Bone marrow (tissue), 2 donors: ENCODE measurements at regions not wholly inside any gene's neighbourhood (a gene's known extent, or its start where the extent isn't known, plus 50 kb on each side); places are given as distances from the start of the nearest gene placed in this dataset.
"Not testable (repeated sequence)": the region's sequence is repeated elsewhere in the genome, so short reads cannot be mapped to it uniquely, and the experiment has no call there.

Source experiments
- DNase-seq, 2 donors: peaks; one replicate each; lab custom pipeline; 2025; lab: John Stamatoyannopoulos, UW

DNA sequence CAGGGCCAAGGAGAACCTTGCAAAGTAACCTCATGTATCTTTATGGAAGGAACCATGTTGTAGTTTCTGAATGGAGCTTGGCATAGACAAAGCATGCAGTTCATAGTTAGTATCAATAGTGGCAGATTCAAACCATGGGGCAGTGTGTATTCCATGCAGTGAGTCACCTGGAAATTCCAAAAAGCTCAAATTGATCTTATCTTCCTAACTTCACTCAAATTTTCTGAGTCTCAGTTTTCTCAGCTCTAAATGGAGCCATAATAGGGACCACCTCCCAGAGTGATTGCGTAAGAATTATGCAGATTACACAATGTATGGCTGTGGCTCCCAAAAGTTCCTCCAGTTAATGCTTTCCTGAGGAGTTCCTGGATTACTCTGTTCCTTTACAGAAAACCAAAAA is 549.9 kb upstream of the KLF4 start:
- no peak for DNase-seq

DNA sequence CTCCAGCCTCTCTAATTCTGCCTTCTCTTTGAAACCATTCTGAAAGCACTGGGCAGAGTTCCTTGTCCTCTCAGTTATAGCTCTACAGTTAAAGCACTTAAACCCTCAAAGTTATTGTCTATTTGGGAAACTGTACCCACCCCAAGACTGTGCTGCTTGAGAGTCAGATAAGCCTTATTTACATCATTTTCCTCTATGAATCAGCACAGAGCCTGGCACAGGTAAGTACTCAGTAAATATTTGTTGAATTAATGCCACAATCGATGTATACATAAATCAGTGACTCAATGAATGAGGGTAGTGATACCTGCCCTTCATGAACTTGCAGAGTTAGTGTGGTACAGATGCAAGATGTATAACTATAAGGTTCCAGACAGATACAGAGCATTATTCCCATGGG is 549.4 kb upstream of the KLF4 start:
- DNase-seq, result no peak

DNA sequence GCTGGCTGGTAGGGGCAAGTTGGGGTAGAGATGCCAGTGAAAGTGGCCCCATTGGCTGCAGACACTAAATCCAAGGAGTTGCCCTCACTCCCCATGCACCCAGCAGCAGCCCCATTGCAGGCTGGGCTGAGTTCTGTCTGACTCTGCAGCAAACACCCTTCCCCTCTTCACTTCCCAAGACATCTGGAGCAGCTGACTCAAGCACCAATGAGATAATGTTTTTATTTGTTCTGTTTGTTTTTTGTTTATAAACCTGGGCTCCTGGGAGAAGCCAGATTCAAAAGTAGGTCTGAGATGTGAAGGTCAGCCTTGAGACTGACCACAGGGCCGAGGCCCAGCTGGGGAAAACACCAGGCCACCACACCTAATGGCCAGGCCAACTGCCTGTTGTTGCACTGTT is 545.9 kb upstream of the KLF4 start:
- no peak for DNase-seq

DNA sequence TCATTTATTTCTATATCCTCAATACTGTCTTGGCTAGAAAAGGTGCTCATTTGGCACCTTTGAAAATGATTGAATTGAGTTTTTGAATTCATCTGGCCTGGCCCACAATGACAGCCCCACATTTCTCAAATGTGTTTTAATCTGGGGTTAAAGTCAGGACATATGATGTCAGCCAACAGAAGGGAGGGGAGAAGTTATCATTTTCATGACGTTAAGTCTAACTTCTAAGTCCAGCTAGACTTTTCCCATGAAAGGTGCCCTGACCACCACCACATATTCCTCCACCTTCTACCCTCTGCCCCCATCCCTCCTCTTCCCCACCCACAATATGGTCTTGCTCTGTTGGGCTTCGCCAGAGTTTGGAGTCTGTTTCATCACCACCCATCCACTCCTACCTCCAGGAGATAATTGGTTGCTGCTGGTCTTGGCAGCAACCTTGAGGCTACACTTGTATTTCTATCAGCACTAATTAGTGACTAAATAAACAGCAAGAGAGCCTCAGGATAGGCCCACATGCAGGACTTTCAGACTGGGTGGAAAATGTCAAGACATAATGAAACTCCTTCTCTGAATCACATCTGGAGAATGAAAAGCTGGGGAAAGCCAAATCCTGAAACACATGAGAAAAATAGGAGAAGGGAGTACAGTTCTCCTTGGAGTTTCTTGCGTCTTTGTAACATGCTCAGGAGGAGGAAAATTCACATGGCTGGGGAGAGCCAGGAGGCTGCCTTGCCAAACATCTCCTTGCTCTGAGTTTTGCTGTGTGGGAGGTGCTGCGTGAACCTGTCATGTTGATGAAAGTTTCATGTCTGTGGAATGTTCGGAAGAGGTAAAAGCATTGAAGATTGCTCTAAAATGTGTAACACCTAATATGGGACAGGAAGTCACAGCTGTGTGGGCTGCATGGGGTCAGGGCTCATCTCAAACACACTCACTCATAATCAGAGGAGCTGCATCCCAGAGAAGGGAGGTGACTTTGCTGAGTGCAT is 544.7 kb upstream of the KLF4 start:
- no peak for DNase-seq

DNA sequence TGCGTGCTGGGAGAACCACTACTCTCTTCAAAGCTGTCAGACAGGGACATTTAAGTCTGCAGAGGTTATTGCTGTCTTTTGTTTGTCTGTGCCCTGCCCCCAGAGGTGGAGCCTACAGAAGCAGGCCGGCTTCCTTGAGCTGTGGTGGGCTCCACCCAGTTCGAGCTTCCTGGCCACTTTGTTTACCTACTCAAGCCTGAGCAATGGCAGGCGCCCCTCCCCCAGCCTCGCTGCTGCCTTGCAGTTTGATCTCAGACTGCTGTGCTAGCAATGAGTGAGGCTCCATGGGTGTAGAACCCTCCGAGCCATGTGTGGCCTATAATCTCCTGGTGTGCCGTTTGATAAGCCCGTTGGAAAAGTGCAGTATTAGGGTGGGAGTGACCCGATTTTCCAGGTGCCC is 542.5 kb upstream of the KLF4 start:
- not testable (repeated sequence) for DNase-seq

DNA sequence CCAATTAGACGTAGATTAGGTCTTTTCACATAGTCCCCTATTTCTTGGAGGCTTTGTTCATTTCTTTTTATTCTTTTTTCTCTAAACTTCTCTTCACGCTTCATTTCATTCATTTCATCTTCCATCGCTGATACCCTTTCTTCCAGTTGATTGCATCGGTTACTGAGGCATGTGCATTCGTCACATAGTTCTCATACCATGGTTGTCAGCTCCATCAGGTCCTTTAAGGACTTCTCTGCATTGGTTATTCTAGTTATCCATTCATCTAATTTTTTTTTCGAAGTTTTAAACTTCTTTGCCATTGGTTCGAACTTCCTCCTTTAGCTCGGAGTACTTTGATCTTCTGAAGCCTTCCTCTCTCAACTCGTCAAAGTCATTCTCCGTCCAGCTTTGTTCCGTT is 541.7 kb upstream of the KLF4 start:
- not testable (repeated sequence) for DNase-seq

DNA sequence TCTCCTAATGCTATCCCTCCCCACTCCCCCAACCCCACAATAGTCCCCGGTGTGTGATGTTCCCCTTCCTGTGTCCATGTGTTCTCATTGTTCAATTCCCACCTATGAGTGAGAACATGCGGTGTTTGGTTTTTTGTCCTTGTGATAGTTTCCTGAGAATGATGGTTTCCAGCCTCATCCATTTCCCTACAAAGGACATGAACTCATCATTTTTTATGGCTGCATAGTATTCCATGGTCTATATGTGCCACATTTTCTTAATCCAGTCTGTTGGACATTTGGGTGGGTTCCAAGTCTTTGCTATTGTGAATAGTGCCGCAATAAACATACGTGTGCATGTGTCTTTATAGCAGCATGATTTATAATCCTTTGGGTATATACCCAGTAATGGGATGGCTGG is 537.1 kb upstream of the KLF4 start:
- not testable (repeated sequence) for DNase-seq

DNA sequence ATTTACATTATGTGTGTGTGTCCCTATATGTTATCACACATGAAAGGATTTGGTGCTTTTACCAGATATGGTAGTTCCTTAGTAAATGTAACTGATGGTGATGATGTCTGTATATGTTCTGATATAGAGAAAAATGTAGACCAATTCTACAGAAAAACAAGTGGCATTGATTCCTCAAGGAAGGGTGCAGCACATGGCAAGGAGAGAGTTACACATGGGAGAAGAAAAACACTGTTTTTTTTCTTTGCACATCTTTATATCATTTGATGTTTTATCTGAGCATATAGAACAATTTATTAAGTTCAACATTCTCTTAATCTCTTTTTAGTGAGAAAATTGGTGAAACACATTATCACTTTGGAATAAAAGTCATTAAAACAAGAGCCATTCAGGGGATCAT is 535.0 kb upstream of the KLF4 start:
- DNase-seq, result no peak

DNA sequence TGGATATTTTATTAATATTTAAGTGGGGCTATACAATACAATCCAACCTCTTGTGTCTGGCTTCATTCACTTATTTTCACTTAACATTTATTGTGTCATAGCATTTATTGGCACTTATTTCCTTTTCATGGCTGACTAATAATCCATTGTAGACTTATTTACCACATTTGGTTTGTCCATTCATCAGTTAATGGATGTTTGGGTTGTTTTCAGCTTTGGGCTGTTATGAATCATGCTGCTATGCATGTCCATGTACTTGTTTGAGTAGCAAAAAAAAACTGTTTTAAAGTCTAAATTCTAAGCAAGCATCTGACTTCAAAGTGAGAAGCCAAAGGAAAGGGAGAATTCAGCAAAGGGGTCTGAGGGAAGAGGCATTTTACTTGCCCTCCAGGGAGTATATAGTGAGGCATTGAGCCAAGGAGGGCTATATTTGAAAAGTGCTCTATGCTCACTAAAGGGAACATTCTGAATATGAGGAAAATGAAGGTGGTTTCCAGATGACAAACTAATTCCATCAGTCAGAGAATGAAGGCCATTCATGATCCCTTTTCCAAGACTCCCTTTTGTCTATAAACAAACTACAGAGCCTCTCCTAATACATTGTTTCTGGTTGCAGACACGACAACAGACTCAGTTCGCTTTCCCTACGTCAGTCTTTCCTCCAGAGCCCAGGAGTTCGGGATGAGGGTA is 532.8 kb upstream of the KLF4 start:
- no peak for DNase-seq

DNA sequence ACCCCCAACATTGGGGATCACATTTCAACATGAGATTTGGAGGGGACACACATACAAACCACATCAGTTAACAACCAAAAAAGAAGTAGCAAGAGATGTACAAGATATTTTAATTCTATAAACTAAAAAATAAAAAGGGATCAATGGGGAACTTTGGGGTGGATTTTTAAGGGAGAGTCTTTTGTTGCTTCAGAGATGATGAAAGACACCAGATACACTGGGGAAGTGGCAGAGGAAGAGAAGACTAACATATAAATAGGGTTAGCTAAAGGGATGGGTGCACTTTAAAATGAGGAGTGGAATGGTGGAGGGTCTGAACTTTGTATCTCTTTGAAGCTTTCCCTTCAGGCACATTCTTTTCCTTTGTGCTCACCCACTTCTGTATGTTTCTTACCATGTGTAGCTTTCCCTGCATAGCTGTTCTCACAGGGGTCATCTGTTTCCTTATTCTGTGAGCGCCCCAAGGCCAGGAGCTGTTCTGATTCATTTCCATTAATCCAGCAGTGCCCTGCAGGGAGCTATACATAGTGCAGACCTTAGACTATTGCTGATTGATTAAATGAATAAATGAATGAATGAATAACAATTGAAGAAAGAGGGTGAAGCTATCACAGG is 531.6 kb upstream of the KLF4 start:
- no peak for DNase-seq

DNA sequence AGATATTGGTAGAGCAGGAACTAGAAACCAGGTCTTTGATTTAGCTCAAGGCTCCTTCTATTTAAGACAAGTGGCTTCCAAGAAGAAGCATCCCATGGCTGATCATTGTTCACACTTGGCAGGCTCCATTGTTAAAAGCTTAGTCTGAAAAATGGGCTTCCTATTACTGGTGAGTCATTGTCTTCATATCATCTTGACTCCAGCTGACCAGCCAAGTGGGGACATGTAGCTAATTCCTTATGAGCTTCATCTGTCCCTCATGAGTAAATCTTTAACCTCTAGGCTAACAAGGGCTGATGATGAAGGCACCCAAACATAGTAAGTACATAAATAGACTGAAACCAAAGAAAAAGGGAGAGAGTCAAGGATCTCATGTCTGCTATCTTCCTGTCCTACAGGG is 530.3 kb upstream of the KLF4 start:
- DNase-seq, result no peak

DNA sequence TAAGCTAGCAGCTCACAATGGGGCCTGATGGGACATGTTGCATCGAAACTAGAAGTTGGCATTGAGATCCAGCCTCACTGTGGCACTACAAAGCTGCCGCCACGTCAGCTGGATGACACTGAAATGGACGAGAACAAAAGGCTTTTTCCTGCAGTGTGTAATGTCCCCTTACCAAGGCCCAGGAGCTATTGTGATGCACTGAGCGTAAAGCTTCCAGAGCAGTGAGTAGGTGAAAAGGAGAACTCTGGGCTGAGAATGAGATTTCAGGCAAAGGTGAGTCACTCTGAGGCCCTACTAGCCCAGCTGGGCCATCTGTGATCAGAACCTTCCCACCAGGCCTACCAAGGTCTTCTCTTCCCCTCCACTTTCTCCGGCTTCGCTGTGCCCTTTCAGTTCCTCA is 528.1 kb upstream of the KLF4 start:
- no peak for DNase-seq

DNA sequence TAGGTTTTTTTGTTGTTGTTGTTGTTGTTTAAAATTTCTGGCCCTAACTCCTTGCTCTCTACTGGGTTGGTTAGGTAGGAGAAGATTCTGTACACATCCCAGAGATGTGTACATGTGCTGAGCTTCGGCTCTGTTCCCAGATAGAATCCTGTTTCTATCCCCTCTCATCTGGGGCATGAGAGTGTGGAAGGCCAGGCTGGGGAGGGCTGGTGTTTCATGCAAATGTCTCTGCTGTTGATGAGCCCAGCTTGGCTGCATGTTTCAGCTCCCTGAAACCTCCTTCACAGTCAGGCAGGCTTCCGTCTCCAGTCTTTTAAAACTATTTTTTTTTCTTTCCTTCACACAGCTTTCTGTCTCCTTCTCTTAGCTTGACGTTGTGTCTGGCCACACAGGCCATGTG is 526.9 kb upstream of the KLF4 start:
- DNase-seq, result no peak

DNA sequence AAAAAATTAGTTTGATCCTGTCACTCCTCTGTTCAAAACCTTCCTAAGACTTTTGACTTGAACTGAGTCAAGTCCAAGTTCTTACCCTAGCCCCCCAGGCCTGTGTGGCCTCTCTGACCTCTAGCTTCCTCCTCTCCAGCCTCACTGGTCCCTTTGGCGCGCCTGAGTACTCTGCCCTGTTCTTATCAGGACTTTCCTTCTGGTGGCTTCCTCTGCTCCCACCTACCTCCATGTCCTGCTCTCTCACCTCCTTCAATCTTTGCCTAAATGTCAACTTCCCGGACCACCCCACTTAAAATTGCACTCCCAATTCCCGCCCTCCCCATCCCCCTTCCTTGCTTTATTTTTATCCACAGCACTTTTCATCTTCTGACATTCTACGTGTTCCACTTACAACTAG is 526.1 kb upstream of the KLF4 start:
- no peak for DNase-seq

DNA sequence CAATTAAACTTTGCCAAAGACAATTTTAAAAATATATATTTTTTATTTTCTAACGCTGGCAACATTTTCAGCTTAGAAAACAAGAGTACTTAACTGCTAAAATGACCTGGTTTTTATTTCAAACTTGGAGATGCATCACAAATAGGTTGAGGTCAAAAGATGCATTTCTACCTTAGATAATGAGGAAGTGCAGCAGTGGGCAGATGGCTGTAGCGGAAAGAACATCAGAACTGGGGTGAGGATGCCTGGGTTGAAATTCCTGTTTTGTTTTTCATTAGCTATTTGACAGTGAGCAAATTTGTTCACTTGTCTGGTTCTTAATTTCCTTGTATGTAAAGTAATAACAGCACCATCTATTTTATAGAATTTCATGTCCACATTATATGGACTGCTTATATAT is 524.8 kb upstream of the KLF4 start:
- DNase-seq, result no peak

DNA sequence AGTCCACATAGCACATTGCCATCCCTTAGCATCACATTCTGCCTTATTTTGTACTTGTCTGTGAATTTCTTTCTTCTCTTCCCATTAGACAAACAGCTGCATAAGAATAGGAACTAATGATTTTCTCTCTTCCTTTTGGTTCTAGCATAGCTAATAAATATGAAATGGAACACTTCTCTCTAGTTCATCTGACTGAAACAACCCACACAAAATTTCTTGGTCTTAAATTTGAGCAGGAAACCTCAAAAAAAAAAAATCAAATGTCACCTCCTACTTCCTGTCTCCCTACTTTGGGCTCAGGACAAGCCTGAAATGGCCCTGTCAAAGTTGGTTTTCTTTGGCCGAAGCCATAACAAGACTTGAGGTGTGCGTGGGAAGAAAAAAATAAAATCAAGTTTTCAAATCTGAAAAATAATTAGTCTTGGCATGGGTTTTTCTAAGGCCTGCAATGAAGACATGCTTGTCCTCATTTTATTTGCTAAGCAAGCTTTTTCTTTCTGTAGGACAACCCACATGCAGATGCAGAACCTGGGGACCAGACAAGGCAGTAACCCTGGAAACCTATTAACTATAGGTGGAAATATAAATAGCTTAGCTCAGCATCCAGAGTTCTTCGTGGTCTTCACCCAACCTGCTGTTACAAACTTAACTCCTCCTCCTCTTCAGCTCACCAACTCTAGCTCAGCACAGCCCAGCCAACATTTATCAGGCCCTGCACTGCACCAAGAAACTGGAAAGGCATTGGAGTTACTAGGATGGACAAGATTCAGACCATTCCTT is 523.5 kb upstream of the KLF4 start:
- no peak for DNase-seq

DNA sequence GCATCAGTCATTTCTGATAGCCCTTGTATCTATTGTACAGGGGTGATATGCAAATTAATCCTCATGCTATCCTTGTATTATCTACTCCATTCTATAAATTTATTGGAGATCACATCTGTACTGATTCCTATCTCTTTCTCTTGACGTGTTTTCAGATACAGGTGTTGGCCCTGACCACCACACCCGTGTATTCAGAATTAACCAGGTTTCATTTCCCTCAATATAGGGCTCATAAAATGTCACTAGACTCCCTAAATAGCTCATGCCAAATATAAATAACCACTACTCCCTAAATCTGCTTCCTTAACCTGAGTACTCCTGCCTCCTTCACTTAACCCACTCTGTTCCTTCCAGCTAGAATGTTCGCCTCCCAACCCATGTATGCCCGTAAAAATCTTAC is 522.8 kb upstream of the KLF4 start:
- DNase-seq, result no peak

DNA sequence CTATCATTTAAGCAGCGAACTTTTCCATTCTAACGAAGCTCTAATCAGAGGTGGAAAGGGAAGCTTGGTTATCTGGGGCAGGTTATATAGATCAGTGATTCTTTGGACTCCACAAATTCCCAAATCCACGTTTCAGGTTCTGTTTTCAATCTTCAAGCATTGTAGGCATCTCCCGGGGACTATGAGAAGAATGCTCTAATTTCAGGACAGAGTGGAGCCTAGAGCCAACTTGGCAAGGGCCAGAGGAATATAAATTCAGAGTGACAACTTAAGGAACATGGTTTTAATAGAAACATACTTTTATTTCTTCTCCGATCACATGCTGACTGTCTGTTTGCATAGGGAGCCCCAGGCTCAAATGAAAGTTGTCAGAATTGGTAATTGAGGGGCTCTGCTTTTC is 514.0 kb upstream of the KLF4 start:
- no peak for DNase-seq

DNA sequence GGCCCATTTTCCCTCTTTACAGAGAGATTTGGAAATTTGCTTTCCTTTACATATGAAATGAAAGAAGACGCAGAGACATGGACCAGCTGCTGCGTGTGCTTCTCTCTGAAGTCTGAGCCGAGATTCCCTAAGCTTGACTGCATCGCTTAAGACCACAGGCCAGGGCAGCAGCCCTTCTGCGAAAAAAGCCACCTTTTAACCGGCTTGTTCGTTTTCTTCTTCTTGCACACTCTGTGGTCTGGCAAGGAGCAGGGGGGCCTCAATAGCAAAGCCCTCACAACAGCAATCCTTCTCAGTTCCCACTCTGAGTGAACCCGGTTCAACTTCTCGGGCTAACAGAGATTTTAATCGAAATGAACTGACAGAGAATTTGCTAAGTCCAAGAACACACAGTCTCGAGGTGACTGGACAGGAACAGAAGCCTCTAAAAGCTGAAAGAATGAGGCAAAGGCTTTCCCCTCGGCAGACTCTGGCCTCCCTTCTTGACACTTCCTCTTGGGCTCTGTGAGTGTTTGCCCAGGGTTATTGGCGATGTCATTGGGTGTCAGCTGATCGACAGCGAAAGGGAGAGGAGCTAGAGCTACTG is 512.9 kb upstream of the KLF4 start:
- DNase-seq, result no peak

DNA sequence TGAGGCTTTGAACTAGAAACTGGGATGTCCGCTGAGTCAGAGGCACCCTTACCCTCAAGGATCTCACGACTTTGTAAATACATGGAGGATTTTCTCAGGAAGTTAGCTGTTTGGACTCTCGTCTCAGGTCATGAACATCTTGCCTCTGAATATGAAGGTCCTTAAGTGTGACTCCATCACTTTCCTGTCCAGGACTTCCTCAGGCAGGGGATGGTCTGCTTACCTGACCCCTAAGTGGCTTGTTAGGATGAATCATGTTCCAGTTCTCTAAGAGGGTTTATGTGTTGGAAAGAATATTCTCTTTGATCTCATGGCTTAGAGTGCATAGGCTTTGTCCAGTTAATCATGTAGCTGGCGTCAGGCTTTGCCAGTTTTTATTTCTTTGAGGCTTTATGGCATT is 511.7 kb upstream of the KLF4 start:
- DNase-seq, result no peak

DNA sequence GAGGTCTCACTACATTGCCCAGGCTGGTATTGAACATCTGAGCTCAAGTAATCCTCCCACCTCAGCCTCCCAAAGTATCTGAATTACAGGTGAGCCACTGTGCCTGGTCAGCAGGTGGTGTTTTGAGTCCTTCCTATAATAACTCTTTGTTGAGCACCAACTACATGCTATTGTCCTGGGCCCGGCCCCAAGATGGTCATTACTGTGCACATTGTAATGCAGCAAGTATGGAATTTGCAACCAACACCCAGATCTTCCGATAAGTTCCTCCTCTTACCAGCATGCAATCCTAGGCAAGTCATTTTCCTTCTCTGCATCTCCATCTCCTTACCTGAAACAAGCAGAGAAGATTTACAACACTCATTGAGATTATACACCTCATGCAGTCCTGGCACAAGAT is 510.3 kb upstream of the KLF4 start:
- DNase-seq, result no peak

DNA sequence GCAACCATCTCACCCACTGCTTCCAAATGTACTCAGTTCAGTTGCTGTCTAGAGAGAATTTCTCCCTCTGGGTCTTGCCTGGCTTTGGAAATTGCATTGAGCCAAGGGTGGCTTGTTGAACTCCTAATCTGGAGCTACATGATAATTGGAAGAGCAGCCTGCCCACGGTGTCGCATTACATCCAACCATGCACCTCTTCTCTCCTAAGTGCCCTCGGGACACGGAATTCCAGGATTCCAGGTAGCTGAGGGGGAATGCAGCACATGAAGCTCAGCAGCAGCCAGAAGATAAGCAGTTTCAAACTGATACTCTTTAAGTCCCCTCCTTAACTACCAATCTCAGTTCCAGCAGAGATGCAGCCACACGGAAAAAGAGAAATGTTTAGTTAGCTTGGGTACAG is 509.4 kb upstream of the KLF4 start:
- DNase-seq, result no peak
